Mesenchymal stem cell (in vitro differentiated cells and primary cell): ENCODE measurements at regions not wholly inside any gene's neighbourhood (a gene's known extent, or its start where the extent isn't known, plus 50 kb on each side); places are given as distances from the start of the nearest gene placed in this dataset.

ENCODE experiments used
- DNase-seq: peaks from one replicate; pipeline ENCODE4 v3.0.0-alpha.2; 2013
- H2AFZ ChIP-seq: one replicate; pipeline ENCODE4 v1.6.1; 2013; ENCODE audit warnings: low read depth, mild to moderate bottlenecking, control low read depth, inconsistent platforms, low read length, moderate library complexity
- H2AK5ac ChIP-seq: 2 replicates; pipeline ENCODE4 v1.6.1; 2013; ENCODE audit warnings: low read length, moderate library complexity, mild to moderate bottlenecking, inconsistent platforms; ENCODE audit not compliant: severe bottlenecking
- H2BK120ac ChIP-seq: one replicate; pipeline ENCODE4 v1.6.1; 2013; ENCODE audit warnings: low read depth, mild to moderate bottlenecking, inconsistent platforms, low read length, moderate library complexity
- H2BK12ac ChIP-seq, 2 experiments: one replicate each; pipeline ENCODE4 v1.6.1; 2013; ENCODE audit warnings: inconsistent platforms in 2 of 2, low read length in 2 of 2, mild to moderate bottlenecking in 2 of 2, moderate library complexity in 2 of 2, control low read depth in 1 of 2
- H2BK15ac ChIP-seq: one replicate; pipeline ENCODE4 v1.6.1; 2013; ENCODE audit warnings: mild to moderate bottlenecking, low read depth, inconsistent platforms; ENCODE audit not compliant: poor library complexity, severe bottlenecking
- H2BK5ac ChIP-seq: 2 replicates; pipeline ENCODE4 v1.6.1; 2013; ENCODE audit warnings: low read depth, mild to moderate bottlenecking, low read length, control low read depth, inconsistent platforms; ENCODE audit not compliant: poor library complexity, severe bottlenecking
- H3K14ac ChIP-seq, 2 experiments: one replicate each; pipeline ENCODE4 v1.6.1; 2013; ENCODE audit warnings: inconsistent platforms in 2 of 2, low read length in 2 of 2, control low read depth in 1 of 2, mild to moderate bottlenecking in 1 of 2, moderate library complexity in 1 of 2
- H3K18ac ChIP-seq, 2 experiments: one replicate each; pipeline ENCODE4 v1.6.1; 2013; ENCODE audit warnings: inconsistent platforms in 2 of 2, low read length in 2 of 2, control low read depth in 1 of 2, low read depth in 1 of 2, mild to moderate bottlenecking in 1 of 2
- H3K23ac ChIP-seq, 2 experiments: one replicate each; pipeline ENCODE4 v1.6.1; 2013; ENCODE audit warnings: inconsistent platforms in 2 of 2, low read length in 2 of 2, mild to moderate bottlenecking in 2 of 2, moderate library complexity in 2 of 2, control low read depth in 1 of 2
- H3K27ac ChIP-seq: 2 replicates; pipeline ENCODE4 v1.5.1; 2013; ENCODE audit warnings: mild to moderate bottlenecking, moderate library complexity, low read length, control low read depth, inconsistent platforms; ENCODE audit not compliant: poor library complexity, severe bottlenecking
- H3K27me3 ChIP-seq, 2 experiments: 2 replicates each; pipeline versions ENCODE4 v1.6.1 to v1.7.0; 2013; ENCODE audit warnings: low read length in 2 of 2, mild to moderate bottlenecking in 2 of 2, moderate library complexity in 2 of 2, control low read depth in 1 of 2, inconsistent platforms in 1 of 2; ENCODE audit not compliant: control insufficient read depth in 1 of 2, insufficient read depth in 1 of 2
- H3K36me3 ChIP-seq, 2 experiments: 2 replicates each; pipeline versions ENCODE4 v1.6.1 to v1.7.0; 2013; ENCODE audit warnings: low read length in 2 of 2, control low read depth in 1 of 2, inconsistent platforms in 1 of 2, low read depth in 1 of 2, mild to moderate bottlenecking in 1 of 2; ENCODE audit not compliant: insufficient read depth in 2 of 2, control insufficient read depth in 1 of 2
- H3K4ac ChIP-seq, 2 experiments: one replicate each; pipeline ENCODE4 v1.6.1; 2013; ENCODE audit warnings: inconsistent platforms in 2 of 2, low read length in 2 of 2, mild to moderate bottlenecking in 2 of 2, moderate library complexity in 2 of 2, control low read depth in 1 of 2, low read depth in 1 of 2
- H3K4me1 ChIP-seq: 2 replicates; pipeline ENCODE4 v1.6.1; 2013; ENCODE audit warnings: low read depth, low read length, control low read depth; ENCODE audit not compliant: control insufficient read depth, insufficient read depth
- H3K4me2 ChIP-seq: 2 replicates; pipeline ENCODE4 v1.6.1; 2013; ENCODE audit warnings: low read length, mild to moderate bottlenecking, inconsistent platforms; ENCODE audit not compliant: poor library complexity, severe bottlenecking
- H3K4me3 ChIP-seq, 2 experiments: 2 replicates each; pipeline versions ENCODE4 v1.5.1 to v1.7.0; 2013; ENCODE audit warnings: low read length in 2 of 2, mild to moderate bottlenecking in 2 of 2, control low read depth in 1 of 2, low read depth in 1 of 2; ENCODE audit not compliant: insufficient read depth in 1 of 2
- H3K79me1 ChIP-seq: replicated peaks from 2 replicates; pipeline ENCODE4 v1.6.1; 2013; ENCODE audit warnings: mild to moderate bottlenecking, control low read depth, low read length, inconsistent platforms; ENCODE audit not compliant: poor library complexity, severe bottlenecking
- H3K9ac ChIP-seq: 2 replicates; pipeline ENCODE4 v1.7.0; 2013; ENCODE audit warnings: mild to moderate bottlenecking, low read length, moderate library complexity
- H3K9me3 ChIP-seq: 2 replicates; pipeline ENCODE4 v1.7.0; 2013; ENCODE audit warnings: mild to moderate bottlenecking, low read length; ENCODE audit not compliant: control insufficient read depth
- H4K8ac ChIP-seq: one replicate; pipeline ENCODE4 v1.6.1; 2013; ENCODE audit warnings: inconsistent platforms, mild to moderate bottlenecking, low read length, moderate library complexity
- H4K91ac ChIP-seq: one replicate; pipeline ENCODE4 v1.6.1; 2013; ENCODE audit warnings: mild to moderate bottlenecking, low read length, inconsistent platforms
- WGBS: methylation state at CpG from one replicate; pipeline ENCODE4 v1.1.7; 2013; ENCODE audit warnings: mixed read lengths; 5-methylcytosine and 5-hydroxymethylcytosine counted together

DNA sequence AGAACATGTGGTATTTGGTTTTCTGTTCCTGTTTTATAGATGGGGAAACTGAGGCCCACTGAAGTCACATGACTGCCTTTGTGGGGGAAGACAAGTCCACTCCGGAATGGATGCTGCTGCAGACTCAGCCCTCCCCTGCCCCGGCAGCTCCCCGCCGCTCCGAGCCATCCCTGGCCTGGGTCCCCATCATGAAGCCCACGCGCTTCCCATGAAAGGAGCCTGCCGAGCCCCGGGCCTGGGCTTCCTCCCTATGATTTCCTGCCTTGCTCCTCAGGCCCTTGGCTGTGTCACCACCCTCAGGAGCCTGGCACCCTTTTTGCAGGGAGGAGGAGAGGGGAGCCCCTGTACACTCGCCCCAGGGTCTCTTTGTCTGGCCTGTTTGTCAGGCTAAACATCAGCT, 125.3 kb upstream of the FOXF1 start:
- H3K9me3 ChIP-seq: peaks cover 5% of the 10 kb centered on the region
- peak overlapping the region in 1 of 2 experiments; percentile 57 for H3K23ac ChIP-seq
- WGBS: 97% methylated on average over 10 of the region's 10 CpGs

DNA sequence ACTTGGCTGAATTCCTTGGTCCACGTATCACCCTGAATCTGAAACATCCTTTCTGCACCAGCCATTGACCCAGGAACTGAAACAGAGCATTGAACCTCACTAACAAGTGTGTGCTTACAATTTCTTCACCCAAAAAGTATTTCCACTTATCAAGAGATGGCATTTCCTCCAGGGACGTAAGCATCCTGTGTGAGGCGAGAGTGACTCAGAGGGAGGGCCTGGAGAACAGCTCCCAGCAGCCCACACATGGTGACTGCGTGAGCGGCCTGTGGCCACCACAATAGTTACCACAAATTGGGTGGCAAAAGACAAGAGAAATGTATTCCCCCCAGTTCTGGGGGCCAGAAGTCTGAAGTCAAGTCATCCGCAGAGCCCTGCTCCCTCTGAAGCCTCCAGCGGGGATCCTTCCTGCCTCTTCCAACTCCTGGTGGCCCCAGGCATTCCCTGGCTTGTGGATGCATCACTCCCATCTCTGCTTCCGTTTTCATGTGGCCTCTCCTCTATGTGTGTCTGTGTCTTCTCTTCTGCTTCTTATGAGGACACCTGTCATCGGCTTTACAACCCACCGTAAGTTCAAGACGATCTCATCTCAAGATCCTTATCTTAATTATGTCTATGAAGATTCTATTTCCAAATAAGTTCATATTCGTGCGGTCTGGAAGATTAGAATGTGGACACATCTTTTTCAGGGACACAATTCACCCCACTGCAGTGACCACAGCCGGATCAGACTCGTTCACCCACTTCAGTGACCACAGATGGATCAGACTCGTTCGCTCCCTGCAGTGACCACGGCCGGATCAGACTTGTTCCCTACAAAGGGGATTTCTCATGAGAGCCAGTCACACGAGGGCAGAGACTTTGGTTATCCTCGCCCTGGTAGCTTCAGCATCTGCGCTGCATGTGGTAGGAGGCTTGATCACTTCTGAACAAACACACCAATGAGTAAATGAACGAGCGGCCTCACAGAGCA, 122.6 kb upstream of the FOXF1 start:
- Histone ChIP-seq H4K91ac (peak overlapping the region; percentile 98), H3K23ac (no peak overlapping the region), H3K36me3 (no peaks in the 10 kb centered on the region), H2BK5ac (no peak overlapping the region), H2AFZ (no peak overlapping the region), H3K9me3 (peaks cover 5% of the 10 kb centered on the region), H2BK15ac (peak overlapping the region; percentile 58), H3K27me3 (no peaks in the 10 kb centered on the region), H2AK5ac (no peak overlapping the region), H3K27ac (no peak overlapping the region), H2BK120ac (peak overlapping the region; percentile 97), H3K9ac (no peak overlapping the region), H3K4me3 (no peak overlapping the region), H3K4me1 (no peaks in the 10 kb centered on the region), H4K8ac (peak overlapping the region; percentile 94), H3K4ac (peak overlapping the region; percentile 95 to 98), H2BK12ac (peak overlapping the region; percentile 99 to 100), H3K18ac (peak overlapping the region; percentile 90 to 99), H3K79me1 (no peaks in the 10 kb centered on the region), H3K14ac (peak overlapping the region in 1 of 2 experiments; percentile 87), H3K4me2 (no peak overlapping the region)
- DNase-seq: peak; percentile 100
- 40% methylated on average over 22 of the region's 24 CpGs for WGBS

More for the DNA sequence above, 125.3 kb upstream of the FOXF1 start:
- peak overlapping the region; percentile 54 for H4K8ac ChIP-seq
- peak overlapping the region; percentile 88 to 96 for H3K18ac ChIP-seq
- peak overlapping the region; percentile 92 to 98 for H2BK12ac ChIP-seq
- DNase-seq: no peak
- H3K4me3 ChIP-seq: no peak overlapping the region
- peak overlapping the region; percentile 71 for H4K91ac ChIP-seq
- no peaks in the 10 kb centered on the region for H3K4me1 ChIP-seq
- no peak overlapping the region for H3K4me2 ChIP-seq
- H2BK5ac ChIP-seq: no peak overlapping the region
- H3K36me3 ChIP-seq: no peaks in the 10 kb centered on the region
- H3K79me1 ChIP-seq: no peaks in the 10 kb centered on the region
- no peak overlapping the region for H3K27ac ChIP-seq
- no peaks in the 10 kb centered on the region for H3K27me3 ChIP-seq
- peak overlapping the region; percentile 73 to 87 for H3K4ac ChIP-seq
- no peak overlapping the region for H2AFZ ChIP-seq
- peak overlapping the region; percentile 83 for H2BK15ac ChIP-seq
- H3K9ac ChIP-seq: no peak overlapping the region
- H2BK120ac ChIP-seq: peak overlapping the region; percentile 37
- H3K14ac ChIP-seq: peak overlapping the region in 1 of 2 experiments; percentile 26
- no peak overlapping the region for H2AK5ac ChIP-seq

DNA sequence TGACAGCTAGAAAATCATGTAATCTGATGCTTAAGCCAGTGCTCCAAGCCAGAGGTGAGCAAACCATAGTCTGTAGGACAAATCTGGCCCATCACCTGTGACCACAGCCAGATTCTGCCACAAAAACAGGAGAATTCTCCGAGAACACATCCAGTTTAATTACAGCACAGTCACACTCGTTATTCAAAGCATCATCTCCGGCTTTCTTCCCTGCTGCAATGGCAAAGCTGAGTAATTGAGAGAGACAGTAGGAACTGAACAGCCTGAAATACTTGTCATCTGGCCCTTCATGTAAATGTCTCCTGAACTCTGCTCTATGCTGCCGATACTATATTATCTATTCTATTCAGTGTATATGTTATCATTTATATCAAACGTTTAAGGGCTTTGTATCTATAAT, 121.4 kb upstream of the FOXF1 start:
- H2BK120ac ChIP-seq: peak overlapping the region; percentile 97
- H3K27me3 ChIP-seq: no peaks in the 10 kb centered on the region
- H3K79me1 ChIP-seq: no peaks in the 10 kb centered on the region
- WGBS: 90% methylated on average over 3 of the region's 5 CpGs
- no peak overlapping the region for H3K23ac ChIP-seq
- no peak overlapping the region for H3K4me3 ChIP-seq
- H3K4me1 ChIP-seq: no peaks in the 10 kb centered on the region
- no peaks in the 10 kb centered on the region for H3K36me3 ChIP-seq
- H2BK15ac ChIP-seq: no peak overlapping the region
- H2AK5ac ChIP-seq: no peak overlapping the region
- no peak overlapping the region for H2AFZ ChIP-seq
- H3K9ac ChIP-seq: no peak overlapping the region
- H2BK12ac ChIP-seq: peak overlapping the region; percentile 59 to 100
- H3K18ac ChIP-seq: peak overlapping the region; percentile 89 to 99
- peak overlapping the region; percentile 25 to 40 for H3K4ac ChIP-seq
- H4K8ac ChIP-seq: peak overlapping the region; percentile 29
- DNase-seq: no peak
- H3K27ac ChIP-seq: no peak overlapping the region
- no peak overlapping the region for H3K14ac ChIP-seq
- peaks cover 5% of the 10 kb centered on the region for H3K9me3 ChIP-seq
- no peak overlapping the region for H2BK5ac ChIP-seq
- no peak overlapping the region for H3K4me2 ChIP-seq
- H4K91ac ChIP-seq: peak overlapping the region; percentile 70

DNA sequence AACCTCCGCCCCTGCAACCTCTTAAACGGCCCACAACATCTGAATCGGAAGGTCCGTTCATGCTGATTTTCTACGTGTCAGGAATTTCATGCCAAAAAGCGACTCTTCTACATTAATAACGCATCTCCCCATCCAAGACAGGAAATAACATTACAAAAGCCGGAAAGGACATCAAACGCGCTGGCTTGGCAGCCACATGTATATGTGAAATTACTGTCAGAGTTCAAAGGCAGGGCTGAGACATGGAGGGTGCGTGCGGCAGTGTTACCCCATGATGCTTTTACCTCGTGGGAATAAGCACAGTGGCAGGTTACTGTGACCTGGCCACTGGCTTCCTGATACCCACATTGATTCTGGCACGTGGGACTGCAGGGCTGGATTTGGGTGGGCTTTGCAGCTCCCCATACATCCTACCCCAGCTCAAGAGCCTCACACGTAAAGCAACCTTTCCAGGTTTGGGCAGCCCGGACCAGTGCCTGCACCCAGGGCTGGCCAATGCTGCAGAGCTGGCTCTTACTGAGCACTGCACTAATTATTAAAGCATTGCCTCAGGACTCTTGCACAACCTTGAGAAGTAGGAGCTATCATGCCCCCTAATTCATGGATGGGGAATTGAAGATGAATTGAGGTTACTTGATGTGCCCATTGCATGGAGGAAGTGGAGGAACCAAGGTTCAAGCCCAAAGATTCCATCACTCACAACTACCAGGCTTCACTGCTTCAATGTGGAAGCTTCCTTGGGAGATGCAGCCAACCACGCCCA, 120.6 kb upstream of the FOXF1 start:
- peak overlapping the region; percentile 24 to 68 for H3K4ac ChIP-seq
- DNase-seq: no peak
- H4K8ac ChIP-seq: no peak overlapping the region
- no peak overlapping the region for H3K4me2 ChIP-seq
- no peak overlapping the region for H2BK120ac ChIP-seq
- no peak overlapping the region for H3K9ac ChIP-seq
- no peaks in the 10 kb centered on the region for H3K79me1 ChIP-seq
- H3K14ac ChIP-seq: no peak overlapping the region
- no peak overlapping the region for H2AK5ac ChIP-seq
- H3K27ac ChIP-seq: no peak overlapping the region
- 97% methylated on average over 16 of the region's 17 CpGs for WGBS
- no peaks in the 10 kb centered on the region for H3K4me1 ChIP-seq
- peaks cover 5% of the 10 kb centered on the region for H3K9me3 ChIP-seq
- H2BK5ac ChIP-seq: no peak overlapping the region
- no peaks in the 10 kb centered on the region for H3K27me3 ChIP-seq
- H2AFZ ChIP-seq: no peak overlapping the region
- H2BK12ac ChIP-seq: peak overlapping the region; percentile 79 to 95
- H3K23ac ChIP-seq: no peak overlapping the region
- no peaks in the 10 kb centered on the region for H3K36me3 ChIP-seq
- peak overlapping the region; percentile 78 for H4K91ac ChIP-seq
- peak overlapping the region; percentile 49 to 67 for H3K18ac ChIP-seq
- peak overlapping the region; percentile 4 for H2BK15ac ChIP-seq
- no peak overlapping the region for H3K4me3 ChIP-seq
